ENCODE measurements at regions not wholly inside any gene's neighbourhood (a gene's known extent, or its start where the extent isn't known, plus 50 kb on each side); places are given as distances from the start of the nearest gene placed in this dataset.

- TF ChIP-seq, protein P1, sequence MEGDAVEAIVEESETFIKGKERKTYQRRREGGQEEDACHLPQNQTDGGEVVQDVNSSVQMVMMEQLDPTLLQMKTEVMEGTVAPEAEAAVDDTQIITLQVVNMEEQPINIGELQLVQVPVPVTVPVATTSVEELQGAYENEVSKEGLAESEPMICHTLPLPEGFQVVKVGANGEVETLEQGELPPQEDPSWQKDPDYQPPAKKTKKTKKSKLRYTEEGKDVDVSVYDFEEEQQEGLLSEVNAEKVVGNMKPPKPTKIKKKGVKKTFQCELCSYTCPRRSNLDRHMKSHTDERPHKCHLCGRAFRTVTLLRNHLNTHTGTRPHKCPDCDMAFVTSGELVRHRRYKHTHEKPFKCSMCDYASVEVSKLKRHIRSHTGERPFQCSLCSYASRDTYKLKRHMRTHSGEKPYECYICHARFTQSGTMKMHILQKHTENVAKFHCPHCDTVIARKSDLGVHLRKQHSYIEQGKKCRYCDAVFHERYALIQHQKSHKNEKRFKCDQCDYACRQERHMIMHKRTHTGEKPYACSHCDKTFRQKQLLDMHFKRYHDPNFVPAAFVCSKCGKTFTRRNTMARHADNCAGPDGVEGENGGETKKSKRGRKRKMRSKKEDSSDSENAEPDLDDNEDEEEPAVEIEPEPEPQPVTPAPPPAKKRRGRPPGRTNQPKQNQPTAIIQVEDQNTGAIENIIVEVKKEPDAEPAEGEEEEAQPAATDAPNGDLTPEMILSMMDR (tag by site-specific recombination; IDR thresholded peaks at IDR 0.05), result no peak
- TF ChIP-seq YY2 (tag by site-specific recombination; IDR thresholded peaks at IDR 0.05), result no peak
- TF ChIP-seq ZNF114 (tag by site-specific recombination; IDR thresholded peaks at IDR 0.05), result no peak
- no peak for TF ChIP-seq OSR2 (tag by site-specific recombination; IDR thresholded peaks at IDR 0.05)
- TF ChIP-seq, protein P2, sequence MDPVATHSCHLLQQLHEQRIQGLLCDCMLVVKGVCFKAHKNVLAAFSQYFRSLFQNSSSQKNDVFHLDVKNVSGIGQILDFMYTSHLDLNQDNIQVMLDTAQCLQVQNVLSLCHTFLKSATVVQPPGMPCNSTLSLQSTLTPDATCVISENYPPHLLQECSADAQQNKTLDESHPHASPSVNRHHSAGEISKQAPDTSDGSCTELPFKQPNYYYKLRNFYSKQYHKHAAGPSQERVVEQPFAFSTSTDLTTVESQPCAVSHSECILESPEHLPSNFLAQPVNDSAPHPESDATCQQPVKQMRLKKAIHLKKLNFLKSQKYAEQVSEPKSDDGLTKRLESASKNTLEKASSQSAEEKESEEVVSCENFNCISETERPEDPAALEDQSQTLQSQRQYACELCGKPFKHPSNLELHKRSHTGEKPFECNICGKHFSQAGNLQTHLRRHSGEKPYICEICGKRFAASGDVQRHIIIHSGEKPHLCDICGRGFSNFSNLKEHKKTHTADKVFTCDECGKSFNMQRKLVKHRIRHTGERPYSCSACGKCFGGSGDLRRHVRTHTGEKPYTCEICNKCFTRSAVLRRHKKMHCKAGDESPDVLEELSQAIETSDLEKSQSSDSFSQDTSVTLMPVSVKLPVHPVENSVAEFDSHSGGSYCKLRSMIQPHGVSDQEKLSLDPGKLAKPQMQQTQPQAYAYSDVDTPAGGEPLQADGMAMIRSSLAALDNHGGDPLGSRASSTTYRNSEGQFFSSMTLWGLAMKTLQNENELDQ (tag by site-specific recombination; IDR thresholded peaks at IDR 0.05; ENCODE audit: low read depth), result no peak
- TF ChIP-seq INSM2 (tag by site-specific recombination; IDR thresholded peaks at IDR 0.05), result no peak
- no peak for TF ChIP-seq ZNF274 (IDR thresholded peaks at IDR 0.05; ENCODE audit: low read length)
- no peak for TF ChIP-seq ZNF274 (tag by site-specific recombination; IDR thresholded peaks at IDR 0.05; ENCODE audit: borderline replicate concordance)
- no peak for TF ChIP-seq SP3 (tag by site-specific recombination; IDR thresholded peaks at IDR 0.05)
- no peak for TF ChIP-seq ZNF549 (tag by site-specific recombination; IDR thresholded peaks at IDR 0.05)
- no peak for TF ChIP-seq ZNF138 (tag by site-specific recombination; IDR thresholded peaks at IDR 0.05; ENCODE audit: borderline replicate concordance)
- no peak for TF ChIP-seq ZBTB17 (tag by site-specific recombination; IDR thresholded peaks at IDR 0.05)
- TF ChIP-seq, protein P3, sequence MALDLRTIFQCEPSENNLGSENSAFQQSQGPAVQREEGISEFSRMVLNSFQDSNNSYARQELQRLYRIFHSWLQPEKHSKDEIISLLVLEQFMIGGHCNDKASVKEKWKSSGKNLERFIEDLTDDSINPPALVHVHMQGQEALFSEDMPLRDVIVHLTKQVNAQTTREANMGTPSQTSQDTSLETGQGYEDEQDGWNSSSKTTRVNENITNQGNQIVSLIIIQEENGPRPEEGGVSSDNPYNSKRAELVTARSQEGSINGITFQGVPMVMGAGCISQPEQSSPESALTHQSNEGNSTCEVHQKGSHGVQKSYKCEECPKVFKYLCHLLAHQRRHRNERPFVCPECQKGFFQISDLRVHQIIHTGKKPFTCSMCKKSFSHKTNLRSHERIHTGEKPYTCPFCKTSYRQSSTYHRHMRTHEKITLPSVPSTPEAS (tag by site-specific recombination; IDR thresholded peaks at IDR 0.05), result no peak
- no peak for TF ChIP-seq YY1 (tag by site-specific recombination; IDR thresholded peaks at IDR 0.05)
These were observed 739.2 kb downstream of the VRK1 start for GRCh38 chr14:97536421-97536820.
